ENCODE measurements at regions not wholly inside any gene's neighbourhood (a gene's known extent, or its start where the extent isn't known, plus 50 kb on each side); places are given as distances from the start of the nearest gene placed in this dataset.
A peak's percentile ranks its signal among the peaks of the same experiment; 100 is the strongest.
"Not testable (repeated sequence)": the region's sequence is repeated elsewhere in the genome, so short reads cannot be mapped to it uniquely, and the experiment has no call there.

DNA sequence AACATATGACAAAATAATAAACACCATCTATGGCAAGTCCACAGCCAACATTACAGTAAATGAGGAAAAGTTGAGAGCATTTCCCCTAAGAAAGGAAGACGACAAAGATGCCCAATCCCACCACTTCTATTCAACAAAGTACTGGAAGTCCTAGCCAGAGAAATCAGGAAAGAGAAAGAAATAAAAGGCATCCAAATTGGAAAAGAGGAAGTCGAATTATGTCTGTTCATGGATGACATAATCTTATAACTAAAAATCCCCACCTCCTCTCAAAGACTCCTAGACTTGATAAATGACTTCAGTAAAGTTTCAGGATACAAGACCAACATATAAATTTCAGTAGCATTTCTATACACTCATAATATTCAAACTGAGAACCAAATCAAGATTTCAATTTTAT lies 288.5 kb upstream of the POT1 start:
- no peak for DNase-seq

DNA sequence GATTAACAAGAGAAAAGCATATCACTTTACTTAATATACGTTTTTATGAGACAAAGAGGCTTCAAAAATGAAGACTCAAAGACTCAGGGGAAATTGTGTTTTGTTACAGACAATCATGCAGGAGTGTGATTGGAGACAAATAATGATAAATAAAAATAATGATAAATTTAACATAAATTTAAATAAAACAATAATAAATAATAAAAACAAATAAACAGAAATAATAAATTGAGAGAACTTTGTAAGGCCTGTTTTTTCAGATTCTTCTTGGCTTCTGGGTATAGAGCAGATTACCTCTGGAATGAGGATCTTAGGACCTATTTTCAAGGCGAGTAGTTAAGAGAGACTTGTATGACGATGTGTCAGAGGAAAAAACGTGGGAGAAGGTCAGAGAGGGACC lies 271.4 kb upstream of the POT1 start:
- no peak for DNase-seq

DNA sequence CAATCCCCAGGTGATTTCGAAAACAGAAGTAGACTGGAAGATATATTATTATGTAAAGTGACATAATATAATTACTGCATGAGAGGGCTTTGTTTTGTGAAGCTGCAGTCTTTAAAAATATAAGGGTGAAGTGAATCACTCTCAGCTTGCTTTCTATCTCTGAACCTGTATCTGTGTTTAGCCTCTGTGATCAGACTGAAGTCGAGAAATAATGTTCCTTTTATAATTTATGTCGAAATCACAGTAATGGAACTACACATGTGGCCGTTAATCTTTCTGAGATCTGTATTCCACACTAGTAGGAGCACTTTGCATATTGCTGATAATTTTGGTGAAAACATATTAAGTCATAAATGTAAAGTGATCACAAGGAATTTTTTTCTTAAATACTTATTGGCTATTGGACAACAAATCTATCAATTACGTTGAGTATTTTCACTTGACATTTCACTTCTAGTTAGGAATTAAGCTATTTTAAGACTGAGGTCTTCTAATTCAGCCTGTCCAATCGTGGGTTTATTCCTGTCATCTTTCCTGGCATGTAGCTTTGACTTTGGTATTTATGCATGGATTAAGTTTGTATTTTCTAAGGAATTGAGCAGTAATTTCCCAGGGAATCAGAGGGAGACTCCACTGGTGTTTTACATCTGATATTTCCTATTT lies 268.2 kb upstream of the POT1 start:
- no peak for DNase-seq

DNA sequence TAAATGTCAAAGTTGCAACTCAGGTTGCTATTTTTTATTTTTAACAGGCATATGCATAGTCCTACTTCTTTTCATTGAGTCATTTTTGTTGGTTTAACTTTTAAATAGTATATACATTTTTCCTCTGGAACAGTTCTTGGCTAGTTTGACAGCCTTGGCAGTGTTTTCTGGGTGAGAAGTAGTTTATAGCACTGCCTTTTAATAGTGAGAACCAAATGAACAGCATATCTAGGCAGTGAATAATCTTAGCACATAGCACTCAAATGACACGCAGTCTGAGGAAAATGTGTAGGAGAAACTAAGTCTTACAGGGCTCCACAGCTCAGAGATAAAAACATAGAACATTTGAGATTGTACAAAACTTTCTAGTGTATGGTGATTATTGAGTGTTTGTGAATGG lies 265.5 kb upstream of the POT1 start:
- DNase-seq = no peak

DNA sequence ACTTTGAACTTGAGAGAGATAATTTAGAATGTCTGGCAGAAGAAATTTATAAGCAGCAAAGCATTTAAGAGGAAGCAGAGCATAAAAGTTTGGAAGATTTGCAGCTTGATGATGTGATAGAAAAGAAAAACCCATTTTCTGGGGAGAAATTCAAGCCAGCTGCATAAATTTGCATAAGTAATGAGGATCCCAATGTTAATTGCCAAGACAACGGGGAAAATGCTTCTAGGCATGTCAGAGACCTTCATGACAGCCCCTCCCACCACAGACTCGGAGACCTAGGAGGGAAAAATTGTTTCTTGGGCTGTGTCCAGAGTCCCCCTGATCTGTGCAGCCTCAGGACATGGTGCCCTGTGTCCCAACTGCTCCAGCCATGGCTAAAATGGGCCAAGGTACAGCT lies 263.6 kb upstream of the POT1 start:
- DNase-seq = peak; percentile 35

DNA sequence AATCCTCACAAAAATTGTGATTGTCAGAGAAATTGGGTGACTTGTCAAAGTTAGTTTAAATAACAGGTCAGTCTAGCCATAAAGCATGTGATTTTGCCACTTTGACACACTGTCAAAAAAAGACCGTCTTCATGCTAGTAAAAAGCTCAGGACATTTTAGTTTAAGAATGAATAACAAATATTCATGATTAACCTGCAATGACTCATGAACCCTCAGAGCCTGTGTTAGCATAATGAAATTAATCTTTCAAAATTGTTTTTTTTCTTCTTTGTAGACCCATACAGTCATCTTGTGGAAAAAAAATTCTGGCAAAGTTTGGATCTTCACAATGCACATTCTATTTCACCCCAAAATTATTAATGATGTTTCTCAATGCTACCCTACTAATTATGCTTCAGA lies 255.2 kb upstream of the POT1 start:
- no peak for DNase-seq

DNA sequence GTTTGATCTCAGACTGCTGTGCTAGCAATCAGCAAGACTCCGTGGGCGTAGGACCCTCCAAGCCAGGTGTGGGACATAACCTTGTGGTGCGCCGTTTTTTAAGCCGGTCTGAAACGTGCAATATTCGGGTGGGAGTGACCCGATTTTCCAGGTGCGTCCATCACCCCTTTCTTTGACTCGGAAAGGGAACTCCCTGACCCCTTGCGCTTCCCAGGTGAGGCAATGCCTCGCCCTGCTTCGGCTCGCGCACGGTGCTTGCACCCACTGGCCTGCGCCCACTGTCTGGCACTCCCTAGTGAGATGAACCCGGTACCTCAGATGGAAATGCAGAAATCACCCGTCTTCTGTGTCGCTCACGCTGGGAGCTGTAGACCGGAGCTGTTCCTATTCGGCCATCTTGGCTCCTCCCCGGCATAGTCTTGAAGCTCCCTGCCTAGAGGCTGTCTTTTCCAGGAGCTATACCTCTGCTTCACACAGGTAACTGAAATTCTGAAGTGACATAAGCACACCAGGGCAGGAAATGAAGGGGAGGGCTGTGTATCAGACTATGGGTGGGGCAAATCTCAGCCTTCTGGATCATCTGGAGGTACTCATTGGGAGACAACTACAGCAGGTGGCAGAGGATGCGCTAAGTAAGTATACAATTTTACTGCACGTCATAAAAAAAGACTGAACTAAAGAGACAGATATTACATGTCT lies 252.1 kb upstream of the POT1 start:
- not testable (repeated sequence) for DNase-seq

DNA sequence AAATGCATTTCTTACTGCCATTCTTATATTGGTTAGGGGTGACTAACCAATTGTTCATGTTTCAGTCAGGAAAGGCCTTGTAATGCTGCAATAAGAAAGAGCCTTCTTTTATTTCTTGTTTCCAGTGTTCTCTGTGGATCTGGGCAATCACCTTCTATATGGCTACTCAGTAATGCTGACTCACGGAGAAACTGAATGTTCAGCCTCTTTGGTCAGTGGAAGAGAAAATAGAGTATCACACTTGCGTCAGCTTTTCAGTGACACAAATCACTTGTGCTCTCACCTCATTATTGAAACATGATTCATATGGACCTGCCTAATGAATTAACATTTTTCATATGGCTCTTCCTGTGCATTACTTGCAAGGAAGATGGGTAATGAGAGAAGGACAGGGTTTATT lies 243.9 kb upstream of the POT1 start:
- no peak for DNase-seq

DNA sequence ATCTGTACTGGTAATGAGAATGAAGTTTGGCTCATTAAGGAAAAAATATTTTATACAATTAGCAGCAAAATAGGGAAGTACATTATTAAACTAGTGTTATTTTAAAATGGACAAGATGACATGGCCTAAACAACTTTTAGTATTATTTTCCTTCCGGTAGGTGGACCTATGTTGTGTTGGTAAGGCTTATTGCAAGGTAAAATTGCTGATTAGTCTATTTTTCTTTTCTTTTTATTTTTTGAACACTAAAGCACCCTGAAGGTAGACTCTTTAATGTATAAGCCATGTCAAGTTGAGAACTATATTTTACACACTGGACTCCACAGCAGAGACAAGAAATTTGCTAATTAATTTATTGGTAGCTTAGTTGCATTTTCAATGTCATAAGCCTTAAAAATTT lies 239.5 kb upstream of the POT1 start:
- DNase-seq = no peak

DNA sequence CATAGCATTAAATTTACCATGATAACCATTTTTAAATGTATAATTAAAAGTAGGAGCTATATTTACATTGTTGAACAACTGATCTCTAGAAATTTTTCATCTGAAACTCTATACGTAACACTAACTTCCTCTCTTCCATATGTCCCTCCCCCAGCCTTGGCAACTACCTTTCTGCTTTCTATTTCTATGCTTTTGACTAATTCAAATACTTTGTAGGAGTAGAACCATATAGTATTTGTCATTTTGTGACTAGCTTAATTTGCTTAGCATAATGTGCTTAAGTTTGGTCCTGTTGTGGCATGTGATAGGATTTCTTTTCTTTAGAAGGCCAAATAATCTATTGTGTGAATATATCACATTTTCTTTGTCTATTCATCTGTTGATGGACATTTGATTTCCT lies 225.3 kb upstream of the POT1 start:
- no peak for DNase-seq

DNA sequence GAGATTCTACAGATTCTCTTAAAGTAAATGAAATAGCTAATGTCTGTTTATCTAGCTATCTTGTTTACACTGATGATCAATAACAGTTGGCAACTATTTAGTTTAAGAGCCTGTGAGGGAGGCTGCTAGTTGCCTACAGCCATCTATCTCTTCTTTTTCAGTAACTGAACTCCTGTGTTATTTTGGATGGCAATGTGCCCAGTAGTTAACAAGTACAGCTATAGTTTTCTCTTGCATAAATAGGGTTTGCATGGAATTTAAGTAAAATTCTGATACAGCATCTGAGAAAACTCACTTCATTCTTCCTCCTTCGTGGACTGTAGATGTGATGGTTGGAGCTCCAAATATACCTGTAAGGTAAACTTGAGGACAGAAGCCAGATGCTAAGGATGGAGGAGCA lies 219.5 kb upstream of the POT1 start:
- no peak for DNase-seq

DNA sequence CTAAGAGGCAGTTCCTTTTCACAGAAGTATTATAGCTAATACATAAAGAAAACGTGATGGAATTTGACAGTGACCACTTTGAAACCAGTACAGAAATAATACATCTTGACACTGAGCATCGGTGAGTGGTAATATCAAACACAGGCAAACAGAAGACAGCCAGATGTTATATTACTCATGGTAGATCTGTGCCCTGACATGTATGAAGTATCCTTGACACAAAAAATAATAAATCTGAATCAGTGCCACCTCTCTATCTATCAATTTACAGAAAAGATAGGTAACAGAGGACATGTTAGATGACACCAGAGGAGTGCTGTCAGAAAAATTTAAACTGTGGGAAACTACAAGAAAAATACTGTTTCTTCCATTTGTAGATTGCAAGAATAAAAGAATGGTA lies 217.4 kb upstream of the POT1 start:
- DNase-seq = no peak

DNA sequence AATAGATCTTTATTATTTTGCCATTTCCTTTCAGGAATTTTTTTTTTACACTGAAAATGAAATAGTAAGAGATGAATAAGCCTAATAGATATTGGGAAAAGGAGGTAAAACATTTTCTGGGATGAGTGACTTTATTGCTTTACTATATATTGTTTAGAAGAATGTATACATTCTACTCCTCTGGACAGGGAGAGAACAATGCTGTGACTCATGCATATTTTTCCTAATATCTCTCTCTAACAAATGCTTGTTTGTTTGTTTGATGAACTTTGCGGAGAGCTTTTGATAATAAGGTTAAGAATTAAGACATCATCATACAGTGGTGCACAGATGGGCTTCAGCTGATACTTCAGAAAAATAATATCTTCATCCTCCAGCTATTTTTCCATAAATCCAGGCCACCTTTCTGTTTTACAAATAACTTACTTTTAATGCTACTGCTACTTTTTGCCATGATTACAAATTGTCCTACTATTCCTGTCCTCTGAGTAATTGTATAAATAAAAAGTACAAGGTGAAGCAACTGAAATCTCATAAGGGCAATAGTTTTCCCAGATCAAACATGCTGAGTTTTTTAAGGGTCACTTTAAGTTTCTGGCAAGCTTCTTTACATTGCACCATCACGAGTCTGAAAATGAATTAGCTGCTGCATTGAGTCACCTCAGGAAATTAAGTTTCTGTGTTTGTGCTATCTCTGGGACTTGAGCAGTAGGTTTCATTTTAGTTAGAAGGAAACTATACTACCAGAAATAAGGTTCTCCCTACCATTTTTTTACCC lies 207.3 kb upstream of the POT1 start:
- DNase-seq = no peak

DNA sequence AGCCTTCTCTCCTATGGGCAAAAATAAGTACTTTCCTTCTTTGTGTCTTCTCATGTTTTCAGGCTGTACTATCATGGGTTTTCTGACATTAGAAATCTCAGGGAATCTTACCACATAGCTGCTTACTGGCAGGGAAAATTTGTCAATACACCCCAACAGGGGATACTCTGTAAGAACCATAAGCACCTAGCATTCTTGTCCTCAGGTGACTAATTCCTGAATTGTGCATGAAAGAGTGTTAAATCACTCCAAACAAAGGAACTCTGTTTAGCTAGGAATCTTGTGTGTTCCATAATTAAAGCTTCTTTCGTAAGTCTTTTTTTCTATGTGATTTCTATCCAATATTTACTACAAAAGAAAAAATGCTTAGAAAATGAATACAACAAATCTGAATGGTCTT lies 206.7 kb upstream of the POT1 start:
- DNase-seq = no peak

DNA sequence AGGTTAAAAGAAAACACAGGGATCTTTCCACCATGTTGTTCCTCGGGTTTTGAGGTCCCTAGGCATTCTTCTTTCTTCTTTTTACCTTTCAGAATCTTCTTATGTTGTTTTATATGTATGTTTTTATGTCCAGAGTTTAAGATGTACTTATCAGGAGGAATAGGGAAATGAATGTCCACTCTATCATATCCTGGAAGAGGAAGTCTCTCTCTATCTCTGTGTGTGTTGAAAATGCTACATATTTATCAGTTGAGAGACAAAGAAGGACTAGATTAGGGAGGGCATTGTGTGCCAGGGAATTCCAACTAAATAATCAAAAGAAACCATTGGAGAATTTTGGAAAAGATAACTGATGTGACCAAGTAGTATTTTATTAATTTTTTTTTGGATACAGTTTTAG lies 200.5 kb upstream of the POT1 start:
- DNase-seq = no peak

DNA sequence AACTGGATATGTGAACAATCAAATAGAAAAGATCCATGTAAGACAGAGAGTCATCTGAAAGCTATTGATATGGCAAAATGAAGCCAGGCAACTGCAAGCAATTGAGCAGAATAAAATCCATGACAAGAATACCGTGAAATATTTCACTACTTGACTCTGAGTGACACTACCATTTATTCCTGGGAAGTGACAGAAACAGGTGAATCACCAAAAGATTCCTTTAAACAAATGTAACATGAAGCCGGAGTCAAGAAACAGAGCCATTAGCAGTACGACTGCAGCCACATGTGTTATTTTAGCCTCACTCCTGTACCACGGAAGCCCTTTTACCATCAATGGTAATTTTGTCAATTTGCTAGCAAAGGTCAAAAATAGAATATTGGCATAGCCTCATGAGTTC lies 197.7 kb upstream of the POT1 start:
- DNase-seq = no peak

DNA sequence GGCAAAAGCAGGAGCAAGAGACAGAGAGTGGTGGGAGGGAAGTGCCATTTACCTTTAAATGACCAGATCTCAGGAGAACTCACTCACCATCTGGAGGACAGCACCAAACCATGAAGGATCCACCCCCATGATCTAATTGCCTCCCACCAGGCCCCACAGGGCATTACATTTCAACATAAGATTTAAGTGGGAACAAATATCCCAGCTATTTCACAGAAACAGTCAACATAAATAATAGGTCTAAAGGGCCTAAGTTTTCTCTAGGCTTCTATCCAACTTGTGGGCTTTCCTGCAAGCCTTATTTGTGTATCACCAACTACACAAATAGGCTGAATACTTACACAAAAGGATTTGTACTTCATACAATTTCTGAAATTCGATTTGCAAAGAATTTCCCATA lies 196.8 kb upstream of the POT1 start:
- DNase-seq = no peak

DNA sequence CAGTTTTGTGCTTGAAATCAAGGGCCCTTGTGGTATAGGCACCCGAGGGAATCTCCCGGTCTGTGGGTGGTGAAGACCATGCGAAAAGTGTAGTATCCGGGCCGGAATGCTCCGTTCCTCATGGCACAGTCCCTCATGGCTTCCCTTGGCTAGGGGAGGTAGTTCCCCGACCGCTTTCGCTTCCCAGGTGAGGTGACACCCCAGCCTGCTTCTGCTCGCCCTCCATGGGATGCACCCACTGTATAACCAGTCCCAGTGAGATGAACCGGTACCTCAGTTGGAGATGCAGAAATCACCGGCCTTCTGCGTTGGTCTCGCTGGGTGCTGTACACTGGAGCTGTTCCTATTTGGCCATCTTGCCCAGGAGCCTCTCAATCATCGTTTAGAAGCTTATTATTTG lies 195.7 kb upstream of the POT1 start:
- DNase-seq = no peak

DNA sequence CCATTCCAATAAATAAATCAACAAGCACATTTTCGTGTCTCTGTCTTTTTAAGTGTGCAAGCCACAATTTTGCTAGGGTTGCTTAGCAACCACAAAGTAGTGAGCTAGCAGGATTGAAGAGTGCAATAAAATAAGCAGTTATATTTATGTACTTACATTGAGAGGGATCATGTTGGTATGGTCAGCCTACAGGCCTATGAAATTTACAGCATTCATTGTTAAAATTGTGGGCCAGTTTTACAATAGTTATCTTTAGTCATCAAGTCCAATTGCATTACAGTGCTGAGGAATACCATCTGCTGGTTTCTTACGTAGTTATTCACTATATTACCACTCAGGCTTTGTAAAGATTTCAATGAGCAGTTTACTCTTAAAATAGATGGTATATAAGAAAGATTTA lies 192.5 kb upstream of the POT1 start:
- no peak for DNase-seq

DNA sequence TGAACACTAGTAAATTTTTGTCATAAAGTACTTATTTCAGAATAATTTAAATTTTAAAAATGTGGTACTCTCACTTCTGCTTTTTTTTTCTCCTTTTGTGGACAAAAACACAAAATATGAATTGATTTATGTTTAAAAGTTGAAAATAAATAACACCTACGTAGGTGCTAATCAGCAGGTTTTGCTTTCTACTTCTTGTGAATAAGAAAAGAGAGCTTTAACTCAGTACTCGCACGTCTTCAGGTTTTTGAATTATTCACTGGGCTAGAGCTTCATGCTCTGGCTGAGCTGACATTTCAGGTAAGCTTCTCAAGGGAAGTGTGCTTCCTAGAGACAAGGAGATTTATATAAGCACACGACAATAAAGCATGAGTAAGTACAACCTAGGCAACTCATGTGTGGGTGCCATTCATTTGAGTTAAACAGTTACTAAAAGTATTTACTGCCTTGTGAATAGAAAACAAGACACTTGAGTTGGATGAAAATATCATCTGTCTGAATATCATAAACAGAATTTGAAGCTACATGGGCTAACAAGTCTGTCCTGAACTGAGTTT lies 190.0 kb upstream of the POT1 start:
- no peak for DNase-seq

DNA sequence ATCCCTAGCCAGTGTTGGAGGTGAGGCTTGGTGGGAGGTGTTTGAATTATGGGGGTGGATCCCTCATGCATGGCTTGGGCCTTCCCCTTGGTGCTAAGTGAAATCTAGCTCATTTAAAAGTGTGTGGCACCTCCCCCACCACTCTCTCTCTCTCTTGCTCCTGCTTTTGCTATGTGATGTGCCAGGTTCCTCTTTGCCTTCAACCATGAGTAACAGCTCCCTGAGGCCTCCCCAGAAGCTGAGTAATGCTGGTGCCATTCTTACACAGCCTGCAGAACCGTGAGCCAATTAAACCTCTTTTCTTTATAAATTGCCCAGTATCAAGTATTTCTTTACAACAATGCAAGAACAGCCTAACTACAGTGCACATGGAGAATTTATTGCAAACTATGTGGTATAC lies 188.8 kb upstream of the POT1 start:
- DNase-seq = no peak

DNA sequence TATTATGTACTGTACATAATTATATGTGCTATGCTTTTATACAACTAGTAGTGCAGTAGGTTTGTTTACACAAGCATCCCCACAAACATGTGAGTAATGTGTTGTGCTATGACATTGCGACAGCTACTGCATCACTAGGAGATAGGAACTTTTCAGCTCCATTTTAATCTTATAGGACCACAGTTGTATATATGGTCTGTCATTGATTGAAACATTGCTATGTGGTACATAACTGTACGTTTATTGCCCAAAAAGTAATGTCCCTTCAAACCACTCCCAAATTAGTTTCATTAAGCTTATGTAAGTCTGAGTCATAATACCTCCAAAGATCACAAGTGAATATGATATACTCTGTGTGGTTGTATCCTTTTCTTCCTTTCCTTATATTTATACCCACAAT lies 183.2 kb upstream of the POT1 start:
- no peak for DNase-seq

DNA sequence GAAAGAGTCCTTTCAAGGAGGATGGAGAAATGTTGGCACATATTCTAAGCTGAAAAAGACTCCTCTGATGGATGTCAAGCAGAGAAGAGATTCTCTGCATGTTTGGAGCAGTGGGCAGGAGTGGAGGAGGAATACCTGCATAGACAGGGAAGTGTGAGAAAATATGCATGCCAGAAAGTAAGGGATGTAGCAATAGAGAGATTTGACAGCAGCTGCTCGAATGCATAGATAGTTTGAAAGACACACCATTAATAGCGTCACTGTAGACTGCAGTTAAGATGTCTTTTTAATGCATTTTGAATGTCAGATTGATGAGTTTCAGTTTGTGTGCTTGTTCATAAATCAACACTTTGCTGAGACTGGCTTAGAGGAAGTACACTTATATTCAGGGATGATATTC lies 169.9 kb upstream of the POT1 start:
- no peak for DNase-seq

DNA sequence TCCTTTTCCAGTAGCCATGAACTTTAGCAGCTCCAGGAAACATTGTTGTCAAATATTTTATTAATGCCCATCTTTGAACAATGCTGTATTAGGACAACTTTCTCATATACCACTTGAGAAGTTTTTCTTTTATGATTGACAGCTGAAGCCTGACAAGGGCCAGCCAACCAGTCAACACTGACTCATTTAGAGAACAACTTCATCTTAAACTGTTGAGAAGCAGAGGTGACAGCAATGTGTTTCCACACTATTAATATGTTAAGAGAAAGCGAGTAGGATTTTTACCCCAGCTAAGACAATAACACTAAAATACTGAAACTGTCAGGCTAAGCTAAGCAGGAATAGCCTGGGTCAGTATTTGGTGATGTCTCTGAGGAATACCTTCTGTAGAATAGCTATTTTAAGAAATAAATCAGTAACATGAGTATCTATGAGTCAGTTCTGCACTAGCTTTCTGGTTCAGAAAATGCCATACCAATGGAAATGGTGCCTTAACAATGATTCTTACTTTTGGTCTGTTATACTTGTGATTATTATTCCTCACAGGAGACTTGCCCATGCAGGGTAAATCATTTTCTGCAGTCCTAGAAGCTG lies 168.8 kb upstream of the POT1 start:
- no peak for DNase-seq
